Ovary (tissue), 3 donors: ENCODE measurements at regions not wholly inside any gene's neighbourhood (a gene's known extent, or its start where the extent isn't known, plus 50 kb on each side); places are given as distances from the start of the nearest gene placed in this dataset.

ENCODE experiments used
- POLR2A ChIP-seq: fragments of 450-650 bp; IDR thresholded peaks from one replicate; pipeline ENCODE4 v1.6.1; 2017; ENCODE audit warnings: antibody characterized with exemption, mild to moderate bottlenecking, moderate library complexity
- TF ChIP-seq, protein P1 (sequence below), 3 donors: fragments of 450-650 bp in 2 of 3; fragments of 200-600 bp in 1 of 3; IDR thresholded peaks; one replicate each; pipeline versions ENCODE4 v1.5.1 to v1.8.0; 2016 to 2022; ENCODE audit warnings: antibody characterized with exemption in 3 of 3, mild to moderate bottlenecking in 1 of 3
- donor health status: DM: no; HTN: no; CAD: no.

DNA sequence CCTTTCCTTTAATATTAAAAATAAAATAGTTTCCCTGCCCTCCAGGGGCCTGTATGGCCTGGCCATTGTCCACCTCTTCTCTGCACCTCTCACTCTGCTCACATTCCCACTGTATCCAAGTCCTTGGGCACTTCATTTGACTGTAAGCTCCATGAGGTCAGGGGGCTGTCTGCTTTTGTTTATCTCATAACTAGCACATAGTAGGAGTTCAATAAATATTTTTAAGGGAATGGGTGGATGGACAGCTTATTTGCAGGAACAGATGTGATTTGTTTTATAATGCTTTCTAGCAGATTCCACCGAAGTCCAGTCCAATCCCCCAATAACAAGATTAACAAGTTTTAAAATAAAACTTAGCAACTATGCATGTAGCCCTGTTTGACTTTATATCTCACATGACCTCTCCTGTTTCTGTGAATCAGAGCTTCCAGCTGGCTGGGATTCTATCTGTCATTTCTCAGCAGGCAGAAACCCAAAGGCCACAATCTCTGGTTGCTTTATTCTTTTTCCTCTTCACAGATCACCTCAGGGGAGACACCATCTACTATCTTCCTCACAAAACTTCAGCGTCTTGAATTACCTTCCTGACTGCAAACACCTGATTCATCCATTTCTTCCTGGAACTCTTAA lies 123.0 kb upstream of the NR2F2 start:
- TF ChIP-seq, protein P1, sequence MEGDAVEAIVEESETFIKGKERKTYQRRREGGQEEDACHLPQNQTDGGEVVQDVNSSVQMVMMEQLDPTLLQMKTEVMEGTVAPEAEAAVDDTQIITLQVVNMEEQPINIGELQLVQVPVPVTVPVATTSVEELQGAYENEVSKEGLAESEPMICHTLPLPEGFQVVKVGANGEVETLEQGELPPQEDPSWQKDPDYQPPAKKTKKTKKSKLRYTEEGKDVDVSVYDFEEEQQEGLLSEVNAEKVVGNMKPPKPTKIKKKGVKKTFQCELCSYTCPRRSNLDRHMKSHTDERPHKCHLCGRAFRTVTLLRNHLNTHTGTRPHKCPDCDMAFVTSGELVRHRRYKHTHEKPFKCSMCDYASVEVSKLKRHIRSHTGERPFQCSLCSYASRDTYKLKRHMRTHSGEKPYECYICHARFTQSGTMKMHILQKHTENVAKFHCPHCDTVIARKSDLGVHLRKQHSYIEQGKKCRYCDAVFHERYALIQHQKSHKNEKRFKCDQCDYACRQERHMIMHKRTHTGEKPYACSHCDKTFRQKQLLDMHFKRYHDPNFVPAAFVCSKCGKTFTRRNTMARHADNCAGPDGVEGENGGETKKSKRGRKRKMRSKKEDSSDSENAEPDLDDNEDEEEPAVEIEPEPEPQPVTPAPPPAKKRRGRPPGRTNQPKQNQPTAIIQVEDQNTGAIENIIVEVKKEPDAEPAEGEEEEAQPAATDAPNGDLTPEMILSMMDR (IDR thresholded peaks at IDR 0.05): no peak
- no peak for TF ChIP-seq POLR2A
